Activated naive CD8-positive, alpha-beta T cell treated with anti-CD3 and anti-CD28 coated beads, Interleukin-2, amount 50 U/mL, for 24 hours (primary cell): ENCODE measurements at regions not wholly inside any gene's neighbourhood (a gene's known extent, or its start where the extent isn't known, plus 50 kb on each side); places are given as distances from the start of the nearest gene placed in this dataset.
"Not testable (repeated sequence)": the region's sequence is repeated elsewhere in the genome, so short reads cannot be mapped to it uniquely, and the experiment has no call there.

Experiments
- ATAC-seq: fragments of 150-1000 bp; cut with Tn5 transposase; one replicate; pipeline ENCODE4 v1.10.0; 2021
- DNase-seq: peaks from one replicate; pipeline ENCODE4 v3.0.0; 2021
- H3K27ac Mint-ChIP-seq: one replicate; pipeline ENCODE4 v1.8.0; 2021; ENCODE audit warnings: mild to moderate bottlenecking, mixed read lengths
- H3K27me3 Mint-ChIP-seq: one replicate; pipeline ENCODE4 v1.8.0; 2021; ENCODE audit warnings: mixed read lengths
- H3K36me3 Mint-ChIP-seq: one replicate; pipeline ENCODE4 v1.8.0; 2021; ENCODE audit warnings: low read depth, mixed read lengths
- H3K4me1 Mint-ChIP-seq: one replicate; pipeline ENCODE4 v1.8.0; 2021; ENCODE audit warnings: mixed read lengths
- H3K4me3 Mint-ChIP-seq: one replicate; pipeline ENCODE4 v1.8.0; 2021; ENCODE audit warnings: mild to moderate bottlenecking, moderate library complexity, mixed read lengths
- H3K9me3 Mint-ChIP-seq: one replicate; pipeline ENCODE4 v1.8.0; 2021; ENCODE audit warnings: mixed read lengths

DNA sequence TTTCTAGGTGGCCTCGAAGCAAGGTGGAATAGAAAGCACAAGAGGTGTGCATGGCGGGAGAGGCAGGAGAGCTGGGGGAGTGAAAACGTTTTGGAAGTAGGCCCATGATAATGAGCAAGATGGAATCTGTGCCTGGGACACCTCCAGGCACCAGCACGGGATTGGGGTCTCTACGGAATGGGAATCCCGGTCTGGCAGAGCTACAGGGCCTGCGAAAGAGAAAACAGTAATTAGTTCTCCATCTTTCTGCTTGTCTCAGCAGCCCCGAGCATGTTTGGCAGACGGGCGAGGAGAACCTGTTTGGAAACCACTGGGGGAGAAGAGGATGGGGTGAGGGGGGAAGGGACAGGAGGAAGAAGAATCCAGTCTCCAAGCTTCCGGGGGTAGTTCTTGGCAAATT is 258.7 kb downstream of the SOX9 start:
- no peak for DNase-seq
- Mint-ChIP-seq H3K9me3 (no peaks in the 10 kb centered on the region), H3K4me3 (no peak overlapping the region), H3K27me3 (no peaks in the 10 kb centered on the region), H3K36me3 (no peaks in the 10 kb centered on the region), H3K4me1 (no peaks in the 10 kb centered on the region), H3K27ac (no peak overlapping the region)
- no peak for ATAC-seq

DNA sequence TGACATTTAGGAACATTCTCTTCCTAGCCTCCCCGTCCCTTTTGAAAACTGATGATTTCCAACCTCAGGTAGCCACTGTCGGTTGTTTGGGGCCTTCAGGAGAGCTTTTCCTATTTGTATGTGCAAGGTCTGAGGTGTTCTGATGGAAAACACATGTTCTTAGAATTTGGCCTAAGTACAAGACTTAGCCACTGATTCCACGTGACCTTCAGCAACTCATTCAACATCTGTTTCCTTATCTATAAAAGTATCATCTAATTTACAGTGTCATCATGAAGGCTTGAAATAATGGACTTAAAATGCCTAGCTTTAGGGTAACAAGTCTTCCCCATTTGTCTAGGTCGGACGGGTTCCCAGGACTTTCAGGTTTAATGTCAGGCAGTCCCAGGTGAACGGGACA is 259.3 kb downstream of the SOX9 start:
- H3K27ac Mint-ChIP-seq, result no peak overlapping the region
- H3K27me3 Mint-ChIP-seq, result no peaks in the 10 kb centered on the region

DNA sequence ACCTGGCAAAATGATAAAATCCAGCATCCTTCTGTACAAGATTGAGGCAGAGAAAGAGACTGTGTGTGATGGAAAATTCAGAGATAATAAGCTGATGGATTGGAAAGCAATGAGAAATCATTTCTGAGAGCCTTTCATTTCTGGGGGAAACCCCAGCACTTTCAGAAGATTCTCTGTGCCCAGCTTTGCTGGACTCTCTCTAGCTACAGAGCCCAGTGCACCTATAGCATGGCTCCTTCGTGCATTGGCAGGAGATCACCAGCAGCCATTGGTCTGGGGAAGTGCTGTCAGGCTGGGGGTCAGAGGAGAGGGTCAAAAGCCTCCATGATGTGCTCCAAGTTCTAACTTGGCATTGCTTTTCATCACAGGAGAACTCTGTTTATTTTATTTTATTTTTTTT is 259.9 kb downstream of the SOX9 start:
- Mint-ChIP-seq H3K27ac (no peak overlapping the region), H3K4me3 (no peak overlapping the region), H3K36me3 (no peaks in the 10 kb centered on the region), H3K9me3 (no peaks in the 10 kb centered on the region), H3K4me1 (no peaks in the 10 kb centered on the region), H3K27me3 (no peaks in the 10 kb centered on the region)
- ATAC-seq (no peak), DNase-seq (no peak)

More for the DNA sequence above, 259.3 kb downstream of the SOX9 start:
- Mint-ChIP-seq H3K4me3 (no peak overlapping the region), H3K9me3 (no peaks in the 10 kb centered on the region), H3K36me3 (no peaks in the 10 kb centered on the region), H3K4me1 (no peaks in the 10 kb centered on the region)
- no peak for DNase-seq
- no peak for ATAC-seq

DNA sequence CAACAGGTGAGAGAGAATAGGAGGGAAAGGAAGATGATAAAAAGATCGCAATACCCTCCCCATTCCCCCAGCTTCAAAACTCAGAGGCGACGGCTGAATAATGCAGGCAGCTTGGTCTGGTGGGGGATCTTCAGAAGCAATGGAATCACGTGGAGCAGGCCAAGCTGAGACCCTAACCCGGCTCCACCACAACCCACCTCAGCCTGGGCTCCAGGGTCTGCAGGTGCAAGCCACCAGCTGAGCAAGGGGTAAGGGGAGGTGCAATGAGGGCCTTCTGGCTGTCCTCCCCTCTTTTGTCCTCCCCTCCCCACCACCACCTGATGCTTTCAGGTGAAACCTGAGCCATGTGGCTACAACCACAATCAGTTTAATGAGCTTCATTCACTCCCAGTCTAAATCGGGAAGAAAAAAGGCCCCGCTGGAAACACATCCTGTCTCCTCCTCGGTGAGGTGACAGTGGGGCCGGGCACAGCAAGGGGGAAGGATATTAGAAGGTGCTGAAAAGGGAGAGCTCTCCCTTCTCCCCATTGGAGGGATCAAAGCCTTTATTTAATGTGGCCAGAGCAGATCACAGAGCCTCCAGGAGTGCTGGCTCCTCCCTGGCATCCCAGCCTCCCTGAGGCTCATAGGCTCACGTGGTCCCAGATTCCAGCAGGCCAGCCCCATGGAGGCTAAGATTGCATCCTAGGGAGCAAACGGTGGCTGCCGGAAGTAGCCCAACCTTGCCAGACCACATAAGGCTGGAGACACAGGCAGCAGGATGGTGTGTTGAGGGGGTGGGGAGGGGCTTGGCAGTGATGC is 261.0 kb downstream of the SOX9 start:
- no peak for ATAC-seq
- Mint-ChIP-seq H3K4me3 (no peak overlapping the region), H3K4me1 (no peaks in the 10 kb centered on the region), H3K27ac (no peak overlapping the region), H3K27me3 (no peaks in the 10 kb centered on the region), H3K9me3 (no peaks in the 10 kb centered on the region), H3K36me3 (no peaks in the 10 kb centered on the region)
- no peak for DNase-seq

DNA sequence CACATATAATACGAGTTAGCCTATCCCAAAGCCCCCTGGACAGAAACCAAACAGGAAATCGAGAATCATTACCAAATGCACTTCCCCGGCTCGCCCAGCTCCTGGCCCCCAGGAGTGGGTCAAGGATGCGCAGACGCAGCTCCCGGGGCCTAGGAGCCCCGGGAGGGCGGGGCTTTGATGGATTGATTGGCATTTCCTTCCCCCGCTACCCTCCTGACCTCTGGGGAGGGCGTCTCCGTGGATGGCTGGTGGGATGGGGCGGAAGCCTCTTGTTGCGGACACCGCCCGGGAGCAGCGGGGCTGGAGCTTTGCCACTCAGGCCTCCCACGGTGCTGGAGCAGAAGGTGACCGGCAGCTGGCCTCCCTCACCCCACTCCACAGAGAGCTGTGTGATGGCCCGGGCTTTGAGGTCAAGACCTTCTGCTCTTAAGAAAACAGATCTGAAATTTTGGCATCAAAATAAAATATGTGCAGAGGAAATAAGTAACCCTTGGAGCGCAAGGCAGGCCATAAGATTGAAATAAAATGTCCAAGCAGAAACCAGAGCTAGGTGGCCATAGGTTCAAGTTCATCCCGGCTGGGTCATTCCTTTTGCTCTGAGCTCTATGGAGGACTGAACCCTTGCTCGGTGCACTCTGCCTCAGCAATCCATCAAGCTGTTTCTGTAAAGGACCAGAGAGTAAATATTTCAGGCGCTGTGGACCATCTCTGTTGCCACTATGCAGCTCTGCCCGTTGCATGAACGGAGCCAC is 262.3 kb downstream of the SOX9 start:
- no peak overlapping the region for H3K27ac Mint-ChIP-seq
- no peak for DNase-seq
- no peak for ATAC-seq
- H3K4me3 Mint-ChIP-seq, result no peak overlapping the region
- no peaks in the 10 kb centered on the region for H3K9me3 Mint-ChIP-seq
- no peaks in the 10 kb centered on the region for H3K27me3 Mint-ChIP-seq
- H3K36me3 Mint-ChIP-seq, result no peaks in the 10 kb centered on the region
- H3K4me1 Mint-ChIP-seq, result no peaks in the 10 kb centered on the region

DNA sequence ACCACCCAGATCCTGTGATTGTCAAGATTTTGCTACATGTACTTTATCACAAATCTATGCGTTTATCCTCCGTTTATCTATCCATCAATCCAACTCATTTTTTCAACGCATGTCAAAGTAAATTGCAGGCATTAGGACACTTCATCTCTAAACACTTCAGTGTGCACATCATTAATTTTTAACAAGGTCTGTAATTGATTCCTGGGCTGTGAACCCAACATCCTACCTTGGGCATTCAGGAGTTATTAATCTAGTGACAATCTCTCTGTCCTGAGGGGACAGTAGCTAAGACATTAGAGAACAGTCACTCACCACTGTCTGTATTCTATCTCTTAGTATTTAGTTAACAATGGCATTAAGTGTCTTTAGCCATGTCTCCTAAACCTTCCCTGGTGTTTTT is 264.7 kb downstream of the SOX9 start:
- Mint-ChIP-seq H3K27ac (no peak overlapping the region), H3K36me3 (no peaks in the 10 kb centered on the region), H3K27me3 (no peaks in the 10 kb centered on the region), H3K4me1 (no peaks in the 10 kb centered on the region), H3K9me3 (no peaks in the 10 kb centered on the region), H3K4me3 (no peak overlapping the region)
- ATAC-seq (no peak), DNase-seq (no peak)

DNA sequence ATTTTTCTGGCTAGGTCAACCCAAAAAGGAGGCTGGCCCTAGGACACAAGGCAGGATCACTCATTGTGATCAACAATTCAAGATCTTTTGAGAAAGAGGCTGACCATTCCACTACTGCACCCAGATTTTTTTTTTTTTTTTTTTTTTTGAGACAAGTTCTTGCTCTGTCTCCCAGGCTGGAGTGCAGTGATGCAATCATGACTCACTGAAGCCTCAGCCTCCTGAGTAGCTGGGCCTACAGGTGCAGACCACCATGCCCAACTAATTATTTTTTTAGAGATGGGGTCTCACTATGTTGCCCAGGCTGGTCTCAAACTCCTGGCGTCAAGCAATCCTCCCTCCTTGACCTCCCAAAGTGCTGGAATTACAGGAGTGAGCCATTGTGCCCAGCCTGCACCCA is 265.4 kb downstream of the SOX9 start:
- H3K27ac Mint-ChIP-seq, DNase-seq, H3K9me3 Mint-ChIP-seq, ATAC-seq, H3K36me3 Mint-ChIP-seq, H3K27me3 Mint-ChIP-seq, H3K4me3 Mint-ChIP-seq, H3K4me1 Mint-ChIP-seq: not testable (repeated sequence)

DNA sequence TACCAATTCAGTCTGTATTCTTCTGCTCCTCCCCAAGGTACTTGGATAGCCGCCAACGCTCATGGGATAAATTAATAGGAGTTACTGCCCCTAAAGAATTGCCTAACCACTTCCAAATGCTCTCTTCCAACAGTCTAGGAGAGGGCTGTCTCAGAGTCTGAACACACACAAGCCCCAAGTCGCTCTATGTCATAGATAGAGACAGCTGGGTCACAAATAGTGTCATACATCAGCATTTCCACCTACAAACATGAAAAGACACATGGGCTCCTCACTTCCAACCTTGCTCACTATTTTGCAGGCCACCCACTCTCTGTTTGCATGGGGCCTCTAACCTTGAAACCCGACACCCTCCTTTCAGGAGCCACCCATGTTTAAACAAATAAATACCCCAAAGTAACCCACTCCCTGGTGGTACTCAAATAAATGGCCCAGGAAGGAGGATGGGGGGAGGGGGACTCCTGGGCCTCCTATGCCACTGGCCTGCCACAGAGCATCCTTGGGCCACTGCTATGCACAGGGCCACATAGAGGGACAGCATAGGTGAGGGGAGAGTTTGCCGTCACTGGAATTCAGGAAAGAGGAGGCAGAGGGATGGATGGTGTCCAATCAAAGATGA is 265.9 kb downstream of the SOX9 start:
- DNase-seq (no peak), ATAC-seq (no peak)
- no peaks in the 10 kb centered on the region for H3K27me3 Mint-ChIP-seq
- no peaks in the 10 kb centered on the region for H3K4me1 Mint-ChIP-seq
- H3K4me3 Mint-ChIP-seq, result no peak overlapping the region
- no peak overlapping the region for H3K27ac Mint-ChIP-seq
- no peaks in the 10 kb centered on the region for H3K9me3 Mint-ChIP-seq
- H3K36me3 Mint-ChIP-seq, result no peaks in the 10 kb centered on the region

DNA sequence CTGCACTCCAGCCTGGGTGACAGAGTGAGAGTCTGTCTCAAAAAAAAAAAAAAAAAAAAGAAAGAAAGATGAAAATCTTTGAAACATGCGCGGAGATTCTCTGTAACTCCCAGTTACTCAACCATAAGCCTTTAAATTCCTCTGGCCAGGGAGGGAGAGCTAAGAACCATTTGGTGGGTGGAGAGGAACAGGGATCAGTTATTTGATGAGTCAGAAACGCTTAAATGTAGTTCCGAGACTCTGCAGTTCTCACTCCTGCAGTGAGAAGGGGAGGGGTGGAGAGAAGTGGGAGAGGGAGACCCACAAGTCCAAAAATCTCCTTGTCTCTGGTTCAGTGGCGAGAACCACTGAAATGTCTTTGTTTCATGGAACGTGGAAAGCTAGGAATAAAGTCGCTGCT is 266.7 kb downstream of the SOX9 start:
- H3K9me3 Mint-ChIP-seq, result no peaks in the 10 kb centered on the region
- no peak for DNase-seq

DNA sequence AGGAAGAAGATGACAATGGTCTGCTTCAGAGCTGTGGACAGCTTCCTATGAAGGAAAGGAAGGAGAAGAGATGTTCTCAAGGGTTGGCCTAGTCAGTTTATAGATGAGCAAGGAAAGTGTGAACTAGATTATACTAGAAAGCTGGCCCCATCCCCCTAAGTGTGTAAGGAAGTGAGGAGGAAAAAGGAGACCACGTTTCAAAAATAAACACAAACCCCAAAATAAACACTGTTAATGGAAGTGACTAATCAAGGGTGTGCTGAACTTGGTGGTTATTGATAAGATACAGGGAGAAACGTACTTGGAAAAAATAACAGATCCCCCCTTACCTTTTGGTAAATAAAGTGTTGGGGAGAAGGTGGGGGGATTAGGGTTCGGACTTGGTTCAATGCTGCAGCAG is 267.1 kb downstream of the SOX9 start:
- Mint-ChIP-seq H3K4me3 (no peak overlapping the region), H3K36me3 (no peaks in the 10 kb centered on the region), H3K4me1 (no peaks in the 10 kb centered on the region), H3K27ac (no peak overlapping the region), H3K27me3 (no peaks in the 10 kb centered on the region), H3K9me3 (no peaks in the 10 kb centered on the region)
- no peak for ATAC-seq
- DNase-seq, result no peak

More for the DNA sequence above, 266.7 kb downstream of the SOX9 start:
- H3K27ac Mint-ChIP-seq, result no peak overlapping the region
- no peaks in the 10 kb centered on the region for H3K36me3 Mint-ChIP-seq
- no peak overlapping the region for H3K4me3 Mint-ChIP-seq
- H3K27me3 Mint-ChIP-seq, result no peaks in the 10 kb centered on the region
- no peak for ATAC-seq
- H3K4me1 Mint-ChIP-seq, result no peaks in the 10 kb centered on the region

DNA sequence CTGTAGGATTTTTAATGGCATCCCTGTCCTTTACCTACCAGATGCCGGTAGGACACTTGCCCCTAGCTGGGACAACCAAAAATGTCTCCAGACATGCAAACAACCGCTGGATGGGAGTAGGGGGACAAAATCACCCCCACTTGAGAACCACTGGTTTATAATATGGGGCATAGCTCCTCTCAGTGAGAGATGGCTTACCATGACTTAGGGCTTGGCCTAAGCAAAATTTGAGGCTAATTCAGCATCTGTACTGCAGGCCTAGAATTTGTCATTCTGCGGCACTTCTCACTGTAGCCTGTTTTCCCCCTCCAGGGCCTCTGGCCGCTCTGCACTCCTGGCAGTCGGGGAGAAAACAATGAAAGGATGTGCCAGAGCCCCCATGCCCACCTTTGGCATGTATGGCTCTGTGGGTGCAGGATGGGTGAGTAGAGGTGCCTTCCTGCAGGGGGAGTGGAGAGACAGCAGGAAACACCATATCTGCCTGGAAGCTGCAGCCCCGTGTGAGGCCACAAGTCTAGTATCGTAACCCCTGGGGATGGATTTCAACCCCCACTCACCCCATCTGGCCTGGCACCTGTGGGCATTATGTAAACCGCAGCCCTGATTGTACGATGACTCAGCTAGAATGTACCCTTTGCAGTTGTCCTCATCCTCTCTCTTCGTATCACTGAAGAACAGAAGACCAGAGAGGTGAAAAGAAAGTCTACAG is 268.1 kb downstream of the SOX9 start:
- H3K36me3 Mint-ChIP-seq, result no peaks in the 10 kb centered on the region
- no peak overlapping the region for H3K4me3 Mint-ChIP-seq
- H3K4me1 Mint-ChIP-seq, result no peaks in the 10 kb centered on the region
- ATAC-seq, result no peak
- no peaks in the 10 kb centered on the region for H3K27me3 Mint-ChIP-seq
- H3K27ac Mint-ChIP-seq, result no peak overlapping the region
- no peaks in the 10 kb centered on the region for H3K9me3 Mint-ChIP-seq
- no peak for DNase-seq

DNA sequence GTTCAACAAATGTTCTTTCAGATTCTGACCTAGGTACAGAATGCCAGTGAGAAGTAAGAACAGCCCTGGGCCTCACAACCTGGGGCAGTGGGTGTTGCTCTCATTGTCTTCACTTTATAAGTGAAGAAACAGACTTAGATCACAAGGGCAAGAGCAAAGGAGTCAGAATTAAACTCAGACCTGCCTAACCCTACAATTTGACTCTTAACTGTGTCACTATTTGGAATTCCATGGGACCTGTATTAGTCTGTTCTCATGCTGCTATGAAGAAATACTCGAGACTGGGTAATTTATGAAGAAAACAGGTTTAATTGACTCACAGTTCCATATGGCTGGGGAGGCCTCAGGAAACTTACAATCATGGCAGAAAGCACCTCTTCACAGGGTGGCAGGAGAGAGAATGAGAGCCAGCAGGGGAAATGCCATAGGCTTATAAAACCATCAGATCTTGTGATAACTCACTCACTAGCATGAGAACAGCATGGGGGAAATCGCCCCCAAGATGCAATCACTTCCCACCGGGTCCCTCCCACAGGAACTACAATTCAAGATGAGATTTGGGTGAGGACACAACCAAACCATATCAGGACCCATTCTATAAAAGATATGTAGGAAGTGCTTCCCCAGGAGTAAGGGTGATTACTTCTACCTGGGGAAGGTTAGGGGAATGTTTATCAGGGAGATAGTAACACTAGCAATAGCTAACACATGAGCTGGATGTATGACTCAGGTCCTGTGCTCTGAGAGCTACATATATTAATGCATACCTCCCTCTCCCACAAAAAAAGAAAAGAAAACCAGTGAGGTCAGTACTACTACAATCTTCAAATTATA is 270.1 kb downstream of the SOX9 start:
- H3K4me1 Mint-ChIP-seq, result no peaks in the 10 kb centered on the region
- no peak for ATAC-seq
- H3K27me3 Mint-ChIP-seq, result no peaks in the 10 kb centered on the region
- no peak for DNase-seq
- no peaks in the 10 kb centered on the region for H3K36me3 Mint-ChIP-seq
- H3K4me3 Mint-ChIP-seq, result no peak overlapping the region
- H3K9me3 Mint-ChIP-seq, result no peaks in the 10 kb centered on the region
- no peak overlapping the region for H3K27ac Mint-ChIP-seq

DNA sequence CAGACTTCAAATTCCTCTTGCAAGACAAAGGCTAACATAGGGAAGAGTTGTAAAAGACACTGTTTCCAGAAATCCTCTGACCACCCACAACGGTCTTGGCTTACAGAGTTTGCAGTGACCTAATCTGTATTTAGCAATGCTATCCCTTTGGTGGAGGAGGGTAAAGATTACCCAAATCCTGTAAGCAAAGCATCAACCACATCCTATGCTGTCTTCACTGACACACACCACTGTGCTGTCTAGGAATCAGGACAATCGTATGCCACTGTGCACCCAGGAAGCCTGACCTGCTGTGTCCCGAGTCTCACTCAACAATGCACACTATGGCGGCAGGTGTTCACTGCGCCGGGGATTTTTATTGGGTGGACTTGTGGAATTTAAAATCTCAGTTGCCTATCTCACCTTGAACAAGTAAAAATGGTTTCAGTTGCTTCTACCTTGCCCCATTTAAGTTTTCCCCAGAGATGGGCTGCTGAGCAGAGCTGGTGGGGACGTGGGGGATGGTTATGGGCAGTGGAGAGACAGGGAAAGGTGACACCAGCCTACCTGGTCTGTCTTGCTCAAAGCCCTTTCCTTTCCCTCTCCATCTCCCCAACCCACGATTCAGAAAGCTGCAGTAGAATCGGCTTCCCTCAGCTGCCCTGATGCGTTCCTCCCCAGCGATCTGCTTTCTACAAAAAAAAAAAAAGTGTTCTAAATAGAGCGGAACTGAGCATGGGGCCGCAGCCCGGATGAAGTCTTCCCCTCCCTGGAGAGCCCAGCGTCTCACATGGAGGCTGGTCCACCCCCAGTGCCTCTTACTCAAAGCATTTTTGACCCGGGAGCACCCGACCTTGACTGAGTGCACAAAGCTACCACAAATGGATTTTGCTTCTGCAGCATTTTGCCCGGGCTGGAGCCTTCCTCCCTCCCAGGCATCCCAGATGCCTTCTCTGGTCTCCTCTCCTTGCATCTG is 271.5 kb downstream of the SOX9 start:
- Mint-ChIP-seq H3K4me1 (no peaks in the 10 kb centered on the region), H3K36me3 (no peaks in the 10 kb centered on the region), H3K27ac (no peak overlapping the region), H3K27me3 (no peaks in the 10 kb centered on the region), H3K9me3 (no peaks in the 10 kb centered on the region), H3K4me3 (no peak overlapping the region)
- DNase-seq (no peak), ATAC-seq (no peak)
